Ovary (tissue), 7 donors: ENCODE measurements at regions not wholly inside any gene's neighbourhood (a gene's known extent, or its start where the extent isn't known, plus 50 kb on each side); places are given as distances from the start of the nearest gene placed in this dataset.
"Not testable (repeated sequence)": the region's sequence is repeated elsewhere in the genome, so short reads cannot be mapped to it uniquely, and the experiment has no call there.

Source experiments
- DNase-seq, 5 donors: peaks; one replicate each; pipeline ENCODE4 v3.0.0-alpha.2; 2019 to 2020
- H3K27ac ChIP-seq, 2 donors: fragments of 200-600 bp; one replicate each; pipeline versions ENCODE4 v1.5.1 to v1.8.0; 2019 to 2022
- H3K27me3 ChIP-seq: fragments of 200-600 bp; one replicate; pipeline ENCODE4 v1.8.0; 2022
- H3K36me3 ChIP-seq: fragments of 200-600 bp; sonication (generic); one replicate; pipeline ENCODE4 v1.5.1; 2019
- H3K4me1 ChIP-seq: one replicate; pipeline ENCODE4 v1.8.1; 2013; ENCODE audit warnings: mild to moderate bottlenecking, moderate library complexity; ENCODE audit not compliant: insufficient read depth
- H3K4me3 ChIP-seq: fragments of 200-600 bp; sonication (generic); one replicate; pipeline ENCODE4 v1.5.1; 2017
- H3K9me3 ChIP-seq, 2 donors: fragments of 200-600 bp in 1 of 2; sonication (generic) in 1 of 2; one replicate each; pipeline versions ENCODE4 v1.5.1 to v1.8.1; 2013 to 2019; ENCODE audit warnings: mild to moderate bottlenecking in 1 of 2, moderate library complexity in 1 of 2
- EP300 ChIP-seq: sonication (generic); formaldehyde crosslinking; IDR thresholded peaks from one replicate; pipeline ENCODE4 v1.6.1; 2017; ENCODE audit warnings: antibody characterized with exemption
- POLR2A ChIP-seq: fragments of 450-650 bp; IDR thresholded peaks from one replicate; pipeline ENCODE4 v1.6.1; 2017; ENCODE audit warnings: antibody characterized with exemption, mild to moderate bottlenecking, moderate library complexity
- WGBS, 3 donors: extraction: QIAGEN DNeasy Blood & Tissue Kit in 1 of 3; methylation state at CpG; one replicate each; pipeline versions ENCODE4 v1.1.5 to v1.1.7; 2013 to 2017; 5-methylcytosine and 5-hydroxymethylcytosine counted together
- intact Hi-C, 4 donors: fragments of 100-400 bp; cut with DNase I; formaldehyde crosslinking; loops; one replicate each; pipeline versions ENCODE4 v1.11.0 to v1.15.1; 2022 to 2023
- TF ChIP-seq, protein P1 (sequence below), 3 donors: fragments of 450-650 bp in 2 of 3; fragments of 200-600 bp in 1 of 3; IDR thresholded peaks; one replicate each; pipeline versions ENCODE4 v1.5.1 to v1.8.0; 2016 to 2022; ENCODE audit warnings: antibody characterized with exemption in 3 of 3, mild to moderate bottlenecking in 1 of 3
- donor health status: DM: no; HTN: no; CAD: no; lungs with moderate emphysema.
- donor health status: DM: no; HTN: no; CAD: no.
- donor health status: Bipolar disorder and iron deficiency.
- donor health status: DM: no; HTN: no; CAD: no.
- donor health status: DM: yes; HTN: yes; CAD: no.

DNA sequence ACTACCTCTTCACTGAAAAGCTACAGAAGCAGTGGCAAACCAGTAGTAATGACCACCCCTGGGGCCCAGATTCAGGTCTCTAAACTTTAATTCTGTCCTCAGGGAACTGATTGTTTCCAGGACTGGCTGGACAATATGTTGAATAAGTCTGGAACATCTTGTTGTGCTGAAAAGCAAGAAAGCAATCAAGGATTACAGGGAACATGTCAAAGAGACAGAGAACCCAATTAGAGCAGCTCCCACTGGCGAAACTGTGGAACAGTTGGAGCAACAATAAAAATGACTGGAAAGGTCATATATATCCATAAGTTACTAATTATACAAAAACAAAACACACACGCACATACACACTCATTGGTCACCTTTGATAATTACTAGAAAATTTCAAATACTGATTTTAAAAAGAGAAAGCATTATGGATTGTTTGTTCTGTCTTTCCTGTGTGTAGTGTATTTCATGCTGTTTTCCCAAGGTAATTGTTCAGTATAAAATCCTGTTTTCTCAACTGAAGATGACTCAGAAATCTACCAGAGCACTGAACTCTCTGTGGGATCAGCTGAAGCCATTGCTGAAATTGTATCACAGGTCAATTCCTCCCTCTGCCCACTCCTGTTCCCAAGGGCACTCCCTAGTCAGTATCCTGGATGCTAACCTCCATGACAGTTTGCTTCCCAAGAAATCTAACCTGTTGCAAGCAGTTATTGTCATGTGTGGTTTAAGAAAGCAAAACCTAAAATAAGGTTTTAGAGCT is 83.6 kb upstream of the RGS1 start:
- Histone ChIP-seq H3K36me3 (no peaks in the 10 kb centered on the region), H3K4me1 (no peaks in the 10 kb centered on the region), H3K27me3 (no peaks in the 10 kb centered on the region), H3K4me3 (no peak overlapping the region), H3K9me3 (no peaks in the 10 kb centered on the region), H3K27ac (no peak overlapping the region)
- no peak for DNase-seq
- TF ChIP-seq EP300: no peak
- TF ChIP-seq, protein P1, sequence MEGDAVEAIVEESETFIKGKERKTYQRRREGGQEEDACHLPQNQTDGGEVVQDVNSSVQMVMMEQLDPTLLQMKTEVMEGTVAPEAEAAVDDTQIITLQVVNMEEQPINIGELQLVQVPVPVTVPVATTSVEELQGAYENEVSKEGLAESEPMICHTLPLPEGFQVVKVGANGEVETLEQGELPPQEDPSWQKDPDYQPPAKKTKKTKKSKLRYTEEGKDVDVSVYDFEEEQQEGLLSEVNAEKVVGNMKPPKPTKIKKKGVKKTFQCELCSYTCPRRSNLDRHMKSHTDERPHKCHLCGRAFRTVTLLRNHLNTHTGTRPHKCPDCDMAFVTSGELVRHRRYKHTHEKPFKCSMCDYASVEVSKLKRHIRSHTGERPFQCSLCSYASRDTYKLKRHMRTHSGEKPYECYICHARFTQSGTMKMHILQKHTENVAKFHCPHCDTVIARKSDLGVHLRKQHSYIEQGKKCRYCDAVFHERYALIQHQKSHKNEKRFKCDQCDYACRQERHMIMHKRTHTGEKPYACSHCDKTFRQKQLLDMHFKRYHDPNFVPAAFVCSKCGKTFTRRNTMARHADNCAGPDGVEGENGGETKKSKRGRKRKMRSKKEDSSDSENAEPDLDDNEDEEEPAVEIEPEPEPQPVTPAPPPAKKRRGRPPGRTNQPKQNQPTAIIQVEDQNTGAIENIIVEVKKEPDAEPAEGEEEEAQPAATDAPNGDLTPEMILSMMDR (IDR thresholded peaks at IDR 0.05): no peak
- no peak for TF ChIP-seq POLR2A
- intact Hi-C loops: no loop called here
- WGBS, 3 donors: 79 to 86% (median 83%) methylated on average over 2 of the region's 2 CpGs

DNA sequence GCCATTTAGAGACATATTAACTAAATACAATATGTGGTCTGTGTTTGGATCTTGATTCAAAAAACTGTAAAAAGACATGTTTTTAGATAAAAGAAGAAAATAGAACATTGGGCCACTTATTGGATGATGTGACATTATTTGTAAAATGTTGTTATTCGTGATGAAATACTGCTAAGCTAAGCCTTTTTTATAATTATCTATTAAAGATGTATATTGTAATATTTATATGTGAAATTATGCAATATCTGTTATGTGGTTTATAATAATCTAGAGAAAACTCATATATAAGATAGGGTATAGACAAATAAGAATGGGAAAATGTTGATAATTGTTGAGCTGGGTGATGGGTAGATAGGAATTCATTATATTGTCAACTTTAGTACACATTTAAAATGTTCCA is 82.0 kb upstream of the RGS1 start:
- Histone ChIP-seq H3K9me3 (no peaks in the 10 kb centered on the region), H3K36me3 (no peaks in the 10 kb centered on the region), H3K27ac (no peak overlapping the region), H3K4me1 (no peaks in the 10 kb centered on the region), H3K4me3 (no peak overlapping the region), H3K27me3 (no peaks in the 10 kb centered on the region)
- no peak for TF ChIP-seq POLR2A
- TF ChIP-seq, protein P1 (IDR thresholded peaks at IDR 0.05): no peak
- no peak for TF ChIP-seq EP300
- WGBS, 3 donors: 91 to 97% (median 97%) methylated on average over 1 of the region's 1 CpG
- intact Hi-C loops: no loop called here
- no peak for DNase-seq

DNA sequence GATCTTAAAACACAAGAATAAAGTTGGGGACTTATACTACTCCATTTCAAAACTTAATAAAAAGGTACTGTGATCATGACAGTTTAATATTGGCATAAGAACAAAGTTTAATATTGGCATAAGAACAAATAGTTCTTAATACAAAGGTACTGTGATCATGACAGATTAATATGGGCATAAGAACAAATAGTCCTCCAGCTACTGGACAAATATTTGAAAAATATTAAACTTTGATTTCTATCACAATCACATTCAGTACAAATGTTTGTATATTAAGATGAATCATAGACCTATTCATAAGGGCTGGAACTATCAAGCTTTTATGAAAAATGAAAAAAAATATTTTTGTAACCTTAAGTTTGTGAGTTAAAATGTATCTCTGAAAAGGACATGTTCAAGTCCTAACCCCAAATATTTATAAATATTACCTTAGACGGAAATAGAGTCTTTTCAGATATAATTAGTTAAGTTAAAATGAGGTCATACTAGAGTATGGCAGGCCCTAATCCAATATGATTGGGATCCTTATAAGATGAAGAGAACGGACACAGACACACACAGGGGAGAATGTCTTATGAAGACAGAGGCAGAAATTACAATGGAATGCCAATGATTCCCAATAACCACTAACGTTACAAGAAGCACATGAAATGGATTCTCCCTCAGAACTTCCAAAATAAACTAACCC is 79.1 kb upstream of the RGS1 start:
- Histone ChIP-seq H3K27ac (no peak overlapping the region), H3K36me3 (no peaks in the 10 kb centered on the region)
- intact Hi-C loops: no loop called here

DNA sequence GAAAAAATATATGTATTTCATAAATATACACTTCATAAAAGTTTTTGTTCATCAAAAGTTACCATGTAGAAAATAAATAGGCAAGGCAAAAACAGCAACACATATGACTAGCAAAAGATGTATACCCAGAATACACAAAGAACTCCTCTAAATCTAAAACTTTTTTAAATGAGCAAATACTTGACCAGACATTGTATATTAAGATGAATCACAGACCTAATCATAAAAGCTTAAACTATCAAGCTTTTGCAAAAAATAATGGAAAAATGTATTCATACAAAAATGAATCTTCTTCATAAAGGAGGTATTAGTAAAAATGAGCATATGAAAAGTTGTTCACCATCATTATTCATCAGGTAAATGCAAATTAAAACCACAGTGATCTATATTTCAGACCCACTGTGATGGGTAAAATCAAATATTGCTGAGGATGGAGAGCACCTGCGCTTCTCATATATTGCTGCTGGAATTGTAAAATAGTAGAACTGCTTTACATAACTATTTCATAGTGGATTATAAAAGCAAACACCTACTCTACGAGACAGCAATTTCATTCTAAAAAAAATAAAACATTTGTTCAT is 78.3 kb upstream of the RGS1 start:
- TF ChIP-seq POLR2A (no peak), EP300 (no peak)
- TF ChIP-seq, protein P1 (IDR thresholded peaks at IDR 0.05): no peak
- intact Hi-C loops: no loop called here
- H3K27ac ChIP-seq: no peak overlapping the region
- H3K27me3 ChIP-seq: no peaks in the 10 kb centered on the region
- no peak overlapping the region for H3K4me3 ChIP-seq
- no peaks in the 10 kb centered on the region for H3K9me3 ChIP-seq
- no peaks in the 10 kb centered on the region for H3K36me3 ChIP-seq
- H3K4me1 ChIP-seq: no peaks in the 10 kb centered on the region
- WGBS, 3 donors: 62 to 73% (median 68%) methylated on average over 2 of the region's 2 CpGs
- no peak for DNase-seq

More for the DNA sequence above, 79.1 kb upstream of the RGS1 start:
- no peaks in the 10 kb centered on the region for H3K4me1 ChIP-seq
- TF ChIP-seq, protein P1 (IDR thresholded peaks at IDR 0.05): no peak
- TF ChIP-seq POLR2A (no peak), EP300 (no peak)
- H3K9me3 ChIP-seq: no peaks in the 10 kb centered on the region
- no peak for DNase-seq
- WGBS, 3 donors: 60 to 69% (median 63%) methylated on average over 3 of the region's 3 CpGs
- no peak overlapping the region for H3K4me3 ChIP-seq
- no peaks in the 10 kb centered on the region for H3K27me3 ChIP-seq

DNA sequence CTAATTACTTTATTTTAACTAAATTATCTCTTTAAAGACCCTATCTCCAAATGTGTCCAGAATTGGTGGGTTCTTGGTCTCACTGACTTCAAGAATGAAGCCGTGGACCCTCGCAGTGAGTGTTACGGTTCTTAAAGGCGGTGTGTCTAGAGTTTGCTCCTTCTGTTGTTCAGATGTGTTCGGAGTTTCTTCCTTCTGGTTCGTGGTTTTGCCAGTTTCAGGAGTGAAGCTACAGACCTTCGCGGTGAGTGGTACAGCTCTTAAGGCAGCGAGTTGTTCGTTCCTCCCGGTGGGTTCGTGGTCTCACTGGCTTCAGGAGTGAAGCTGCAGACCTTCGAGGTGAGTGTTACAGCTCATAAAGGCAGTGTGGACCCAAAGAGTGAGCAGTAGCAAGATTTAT is 77.5 kb upstream of the RGS1 start:
- H3K36me3 ChIP-seq, H3K27me3 ChIP-seq, H3K27ac ChIP-seq, H3K4me1 ChIP-seq, H3K9me3 ChIP-seq, H3K4me3 ChIP-seq, DNase-seq, intact Hi-C loops: not testable (repeated sequence)
- 95 to 99% (median 97%) methylated on average over 13 of the region's 13 CpGs for WGBS, 3 donors

DNA sequence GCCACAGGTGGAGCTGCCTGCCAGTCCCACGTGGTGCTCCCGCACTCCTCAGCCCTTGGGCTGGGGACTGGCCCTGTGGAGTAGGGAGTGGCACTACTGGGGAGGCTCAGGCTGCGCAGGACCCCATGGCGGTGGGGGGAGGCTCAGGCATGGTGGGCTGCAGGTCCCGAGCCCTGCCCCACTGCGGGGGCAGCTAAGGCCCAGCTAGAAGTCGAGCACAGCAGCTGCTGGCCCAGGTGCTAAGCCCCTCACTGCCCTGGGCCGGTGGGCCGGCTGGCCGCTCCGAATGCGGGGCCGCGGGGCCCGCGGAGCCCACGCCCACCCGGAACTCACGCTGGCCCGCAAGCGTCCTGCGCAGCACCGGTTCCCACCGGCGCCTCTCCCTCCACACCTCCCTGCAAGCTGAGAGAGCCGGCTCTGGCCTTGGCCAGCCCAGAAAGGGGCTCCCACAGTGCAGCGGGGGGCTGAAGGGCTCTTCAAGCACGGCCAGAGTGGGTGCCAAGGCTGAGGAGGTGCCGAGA is 76.5 kb upstream of the RGS1 start:
- 96 to 98% (median 97%) methylated on average over 27 to 29 of the region's 29 CpGs for WGBS, 3 donors
- H3K9me3 ChIP-seq: not testable (repeated sequence)

DNA sequence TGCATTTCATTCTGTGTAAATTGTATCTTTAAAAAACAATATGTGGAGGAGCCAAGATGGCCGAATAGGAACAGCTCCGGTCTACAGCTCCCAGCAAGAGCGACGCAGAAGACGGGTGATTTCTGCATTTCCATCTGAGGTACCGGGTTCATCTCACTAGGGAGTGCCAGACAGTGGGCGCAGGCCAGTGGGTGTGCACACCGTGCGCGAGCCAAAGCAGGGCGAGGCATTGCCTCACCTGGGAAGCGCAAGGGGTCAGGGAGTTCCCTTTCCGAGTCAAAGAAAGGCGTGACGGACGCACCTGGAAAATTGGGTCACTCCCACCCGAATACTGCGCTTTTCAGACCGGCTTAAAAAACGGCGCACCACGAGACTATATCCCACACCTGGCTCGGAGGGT is 75.0 kb upstream of the RGS1 start:
- intact Hi-C loops, H3K4me3 ChIP-seq, H3K4me1 ChIP-seq, H3K27ac ChIP-seq, H3K36me3 ChIP-seq, H3K27me3 ChIP-seq, H3K9me3 ChIP-seq, DNase-seq: not testable (repeated sequence)
- 89 to 96% (median 94%) methylated on average over 17 to 23 of the region's 23 CpGs for WGBS, 3 donors

More for the DNA sequence above, 76.5 kb upstream of the RGS1 start:
- H3K4me1 ChIP-seq, DNase-seq, H3K4me3 ChIP-seq, H3K36me3 ChIP-seq, intact Hi-C loops, H3K27ac ChIP-seq, H3K27me3 ChIP-seq: not testable (repeated sequence)
